MCF 10A (cell line): ENCODE measurements at regions not wholly inside any gene's neighbourhood (a gene's known extent, or its start where the extent isn't known, plus 50 kb on each side); places are given as distances from the start of the nearest gene placed in this dataset.

ENCODE experiments used
- BruUV-seq: library from RNA; stranded (reverse); fragments of 400-500 nt; replicated peaks from 2 replicates; lab custom pipeline; 2021; lab: Mats Ljungman, UMichigan
- CTCF ChIA-PET: fragments of 300-600 bp; sonication (Branson Sonifier 250); formaldehyde crosslinking; extraction: SDS; loops from one replicate; lab custom pipeline; 2021; ENCODE audit warnings: antibody characterized with exemption, inconsistent platforms; lab: Yijun Ruan, JAX
- POLR2A ChIA-PET: fragments of 300-600, 350-650 bp; sonication (Branson Sonifier 250); formaldehyde crosslinking; extraction: SDS; loops from one replicate; lab custom pipeline; 2020; ENCODE audit warnings: antibody characterized with exemption, inconsistent platforms; lab: Yijun Ruan, JAX
- DNase-seq: peaks from one replicate; pipeline ENCODE4 v3.0.0-alpha.2; 2018; ENCODE audit not compliant: unreplicated experiment
- H3K27ac Mint-ChIP-seq: one replicate; pipeline ENCODE4 v1.8.0; 2022; ENCODE audit warnings: mild to moderate bottlenecking, low read depth, mixed read lengths; ENCODE audit not compliant: unreplicated experiment
- H3K27me3 Mint-ChIP-seq: one replicate; pipeline ENCODE4 v1.8.0; 2022; ENCODE audit warnings: mixed read lengths; ENCODE audit not compliant: insufficient read depth, unreplicated experiment
- H3K36me3 Mint-ChIP-seq: one replicate; pipeline ENCODE4 v1.8.0; 2022; ENCODE audit warnings: mild to moderate bottlenecking, moderate library complexity, mixed read lengths; ENCODE audit not compliant: insufficient read depth, unreplicated experiment
- H3K4me1 Mint-ChIP-seq: one replicate; pipeline ENCODE4 v1.8.0; 2022; ENCODE audit warnings: mixed read lengths; ENCODE audit not compliant: insufficient read depth, unreplicated experiment
- H3K4me3 Mint-ChIP-seq: one replicate; pipeline ENCODE4 v1.8.0; 2022; ENCODE audit warnings: mild to moderate bottlenecking, moderate library complexity, mixed read lengths; ENCODE audit not compliant: unreplicated experiment
- H3K9me3 Mint-ChIP-seq: one replicate; pipeline ENCODE4 v1.8.0; 2022; ENCODE audit warnings: mixed read lengths; ENCODE audit not compliant: unreplicated experiment
- CTCF ChIP-seq: fragments of 200-600 bp; IDR thresholded peaks from one replicate; pipeline ENCODE4 v1.8.0; 2022; ENCODE audit warnings: antibody characterized with exemption, mild to moderate bottlenecking; ENCODE audit not compliant: unreplicated experiment
- intact Hi-C: fragments of 100-400 bp; cut with micrococcal nuclease; formaldehyde crosslinking; loops from 2 replicates; pipeline ENCODE4 v1.14.1; 2022

GRCh38 chr2:18395555-18395954 is 164.9 kb downstream of the RDH14 start:
- no peaks in the 10 kb centered on the region for H3K36me3 Mint-ChIP-seq
- TF ChIP-seq CTCF = no peak

DNA sequence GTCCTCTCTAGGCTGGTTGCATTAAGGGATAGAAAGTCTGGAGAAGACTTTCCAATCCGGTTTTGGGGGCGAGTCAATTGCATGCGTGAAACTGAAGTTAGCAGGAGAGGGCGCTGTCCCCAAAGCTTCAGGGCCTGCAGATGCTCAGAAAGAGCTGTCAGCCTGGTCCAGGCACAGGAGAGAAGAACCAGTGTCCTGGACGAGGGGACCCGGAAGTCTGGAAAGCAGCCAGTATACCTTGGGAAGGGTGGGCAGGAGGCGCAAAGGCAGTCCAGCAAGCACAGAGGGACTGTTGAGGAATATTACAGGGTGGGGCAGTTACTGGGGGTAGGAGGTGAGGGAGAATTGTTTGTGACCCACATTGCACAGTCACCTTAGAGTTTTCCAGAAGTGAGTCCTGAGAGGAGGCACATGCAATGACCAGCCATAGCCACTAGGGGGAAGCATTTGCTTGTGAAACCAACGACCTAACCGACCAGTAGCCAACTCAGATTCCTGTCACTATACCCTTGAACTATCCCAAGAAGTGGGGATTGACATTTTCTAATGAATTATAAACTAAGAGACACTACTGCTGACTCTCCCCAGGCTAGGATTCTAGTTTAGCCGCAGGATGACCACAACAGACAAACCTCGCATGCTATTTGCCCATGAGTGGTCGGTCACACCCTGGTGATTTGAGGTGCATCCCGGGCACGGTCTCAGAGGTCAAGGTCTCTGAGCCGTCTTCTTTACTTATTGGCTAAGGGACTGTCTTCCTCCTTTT is 172.8 kb downstream of the RDH14 start:
- intact Hi-C loops = loop anchor here (1.0 to 5.0 kb wide), 5 partner anchors 48 to 1476 kb away; no protein-coding TSS in a partner anchor
- BruUV-seq = no TSS peak
- ChIA-PET CTCF (interaction anchor here (0.6 to 8.2 kb wide), 41 partner anchors 8 to 1487 kb away, joined by 3 to 71 read pairs (median 4); no protein-coding TSS in a partner anchor), POLR2A (no interaction called here)
- H3K4me1 Mint-ChIP-seq = peaks cover 6% of the 10 kb centered on the region
- no peak overlapping the region for H3K27ac Mint-ChIP-seq
- H3K9me3 Mint-ChIP-seq = no peaks in the 10 kb centered on the region
- no peaks in the 10 kb centered on the region for H3K36me3 Mint-ChIP-seq
- DNase-seq = peak; percentile 75
- peaks cover 4% of the 10 kb centered on the region for H3K27me3 Mint-ChIP-seq
- TF ChIP-seq CTCF = peak; percentile 95
- no peak overlapping the region for H3K4me3 Mint-ChIP-seq

More at GRCh38 chr2:18395555-18395954, 164.9 kb downstream of the RDH14 start:
- DNase-seq = no peak
- H3K4me1 Mint-ChIP-seq = no peaks in the 10 kb centered on the region
- no peak overlapping the region for H3K27ac Mint-ChIP-seq
- no peak overlapping the region for H3K4me3 Mint-ChIP-seq
- BruUV-seq = no TSS peak
- no peaks in the 10 kb centered on the region for H3K27me3 Mint-ChIP-seq
- ChIA-PET CTCF (interaction anchor here (0.6 to 0.9 kb wide), 2 partner anchors 9 to 1440 kb away, joined by 4 to 5 read pairs; no protein-coding TSS in a partner anchor), POLR2A (no interaction called here)
- H3K9me3 Mint-ChIP-seq = no peaks in the 10 kb centered on the region
- intact Hi-C loops = no loop called here

- ChIA-PET POLR2A (no interaction called here), CTCF (interaction anchor here (0.7 to 1.0 kb wide), 2 partner anchors 505 to 772 kb away, joined by 3 read pairs; no protein-coding TSS in a partner anchor)
- TF ChIP-seq CTCF = no peak
- BruUV-seq = no TSS peak
- DNase-seq = no peak
- intact Hi-C loops = no loop called here
- Mint-ChIP-seq H3K4me3 (no peak overlapping the region), H3K27ac (no peak overlapping the region), H3K9me3 (no peaks in the 10 kb centered on the region), H3K36me3 (no peaks in the 10 kb centered on the region), H3K27me3 (peaks cover 13% of the 10 kb centered on the region), H3K4me1 (peaks cover 6% of the 10 kb centered on the region)
These were observed 176.2 kb downstream of the RDH14 start for GRCh38 chr2:18384242-18384641.

- CTCF ChIA-PET = interaction anchor here (0.6 to 10.0 kb wide), 5 partner anchors 232 to 1468 kb away, joined by 3 to 144 read pairs (median 5); no protein-coding TSS in a partner anchor
- DNase-seq = no peak
- intact Hi-C loops = no loop called here
- Mint-ChIP-seq H3K27ac (no peak overlapping the region), H3K36me3 (no peaks in the 10 kb centered on the region), H3K27me3 (peaks cover 13% of the 10 kb centered on the region), H3K9me3 (no peaks in the 10 kb centered on the region), H3K4me1 (no peaks in the 10 kb centered on the region), H3K4me3 (no peak overlapping the region)
- POLR2A ChIA-PET = interaction anchor here (0.7 to 1.1 kb wide), 2 partner anchors 530 to 665 kb away, joined by 3 to 4 read pairs; no protein-coding TSS in a partner anchor
- BruUV-seq = no TSS peak
- no peak for TF ChIP-seq CTCF
These were observed 179.1 kb downstream of the RDH14 start for GRCh38 chr2:18381386-18381785.
